Bronchial epithelial cell (primary cell): ENCODE measurements at regions not wholly inside any gene's neighbourhood (a gene's known extent, or its start where the extent isn't known, plus 50 kb on each side); places are given as distances from the start of the nearest gene placed in this dataset.
"Not testable (repeated sequence)": the region's sequence is repeated elsewhere in the genome, so short reads cannot be mapped to it uniquely, and the experiment has no call there.

ENCODE experiments used
- DNase-seq: peaks from one replicate; pipeline ENCODE4 v3.0.0-alpha.2; 2010; ENCODE audit warnings: low read depth
- FAIRE-seq: peaks from 2 replicates; lab custom pipeline; 2011; peaks lifted over from hg19 to GRCh38; lab: Jason Lieb, UNC
- H3K27me3 ChIP-seq: 2 replicates; pipeline ENCODE4 v1.5.1; 2011; ENCODE audit warnings: low read length; ENCODE audit not compliant: control insufficient read depth, insufficient read depth
- H3K36me3 ChIP-seq: 2 replicates; pipeline ENCODE4 v1.5.1; 2011; ENCODE audit warnings: low read length; ENCODE audit not compliant: control insufficient read depth, insufficient read depth
- H3K4me3 ChIP-seq: 2 replicates; pipeline ENCODE4 v1.5.1; 2011; ENCODE audit warnings: mild to moderate bottlenecking, low read depth, low read length, control low read depth
- TF ChIP-seq, protein P1 (sequence below): IDR thresholded peaks from 2 replicates; pipeline ENCODE4 v1.5.1; 2011; ENCODE audit warnings: mild to moderate bottlenecking, moderate library complexity, low read length, control low read depth, inconsistent platforms; ENCODE audit not compliant: insufficient read depth, severe bottlenecking

DNA sequence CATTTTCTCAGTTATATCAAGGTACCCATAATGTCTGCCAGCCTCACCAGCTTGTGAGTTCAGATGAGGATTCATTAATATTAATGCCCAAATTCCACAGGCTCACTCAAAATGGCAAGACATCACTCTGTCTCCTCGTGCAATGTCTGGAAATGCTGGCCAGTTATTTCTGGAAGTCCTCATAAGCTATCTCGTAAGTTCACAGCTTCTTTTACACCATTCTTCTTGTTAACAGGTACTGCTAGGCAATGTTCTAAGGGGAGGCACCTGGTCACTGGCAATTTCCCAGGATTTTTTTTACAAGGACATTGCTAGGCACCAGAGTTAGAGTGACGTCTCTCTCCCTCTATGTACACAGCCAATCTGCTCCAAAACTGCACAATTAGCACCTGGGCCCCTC, 80.2 kb upstream of the SEMA3C start:
- TF ChIP-seq, protein P1, sequence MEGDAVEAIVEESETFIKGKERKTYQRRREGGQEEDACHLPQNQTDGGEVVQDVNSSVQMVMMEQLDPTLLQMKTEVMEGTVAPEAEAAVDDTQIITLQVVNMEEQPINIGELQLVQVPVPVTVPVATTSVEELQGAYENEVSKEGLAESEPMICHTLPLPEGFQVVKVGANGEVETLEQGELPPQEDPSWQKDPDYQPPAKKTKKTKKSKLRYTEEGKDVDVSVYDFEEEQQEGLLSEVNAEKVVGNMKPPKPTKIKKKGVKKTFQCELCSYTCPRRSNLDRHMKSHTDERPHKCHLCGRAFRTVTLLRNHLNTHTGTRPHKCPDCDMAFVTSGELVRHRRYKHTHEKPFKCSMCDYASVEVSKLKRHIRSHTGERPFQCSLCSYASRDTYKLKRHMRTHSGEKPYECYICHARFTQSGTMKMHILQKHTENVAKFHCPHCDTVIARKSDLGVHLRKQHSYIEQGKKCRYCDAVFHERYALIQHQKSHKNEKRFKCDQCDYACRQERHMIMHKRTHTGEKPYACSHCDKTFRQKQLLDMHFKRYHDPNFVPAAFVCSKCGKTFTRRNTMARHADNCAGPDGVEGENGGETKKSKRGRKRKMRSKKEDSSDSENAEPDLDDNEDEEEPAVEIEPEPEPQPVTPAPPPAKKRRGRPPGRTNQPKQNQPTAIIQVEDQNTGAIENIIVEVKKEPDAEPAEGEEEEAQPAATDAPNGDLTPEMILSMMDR = no peak
- FAIRE-seq = no peak
- no peak overlapping the region for H3K4me3 ChIP-seq
- no peak for DNase-seq
- no peaks in the 10 kb centered on the region for H3K36me3 ChIP-seq
- no peaks in the 10 kb centered on the region for H3K27me3 ChIP-seq

DNA sequence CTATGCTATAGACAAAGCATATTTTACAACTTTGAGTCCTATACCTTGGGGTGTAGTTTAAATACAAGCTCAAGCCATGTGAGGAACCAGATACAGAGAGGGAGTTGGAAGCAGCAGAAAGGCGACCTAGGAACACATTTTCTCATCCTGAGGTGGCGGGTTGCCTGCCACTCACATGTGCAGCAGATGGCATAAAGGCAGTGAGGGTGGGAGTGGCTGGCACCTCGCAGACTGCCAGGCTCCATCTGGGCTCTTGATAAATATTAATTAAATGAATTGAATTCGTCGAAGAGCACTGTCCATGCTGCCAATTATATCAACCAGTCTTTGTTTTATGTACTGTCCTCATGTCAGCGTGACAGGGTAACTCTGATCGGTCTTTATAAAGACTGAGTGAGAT, 79.0 kb upstream of the SEMA3C start:
- DNase-seq (no peak), FAIRE-seq (no peak)
- no peaks in the 10 kb centered on the region for H3K36me3 ChIP-seq
- TF ChIP-seq, protein P1 = no peak
- H3K27me3 ChIP-seq = no peaks in the 10 kb centered on the region
- H3K4me3 ChIP-seq = no peak overlapping the region

DNA sequence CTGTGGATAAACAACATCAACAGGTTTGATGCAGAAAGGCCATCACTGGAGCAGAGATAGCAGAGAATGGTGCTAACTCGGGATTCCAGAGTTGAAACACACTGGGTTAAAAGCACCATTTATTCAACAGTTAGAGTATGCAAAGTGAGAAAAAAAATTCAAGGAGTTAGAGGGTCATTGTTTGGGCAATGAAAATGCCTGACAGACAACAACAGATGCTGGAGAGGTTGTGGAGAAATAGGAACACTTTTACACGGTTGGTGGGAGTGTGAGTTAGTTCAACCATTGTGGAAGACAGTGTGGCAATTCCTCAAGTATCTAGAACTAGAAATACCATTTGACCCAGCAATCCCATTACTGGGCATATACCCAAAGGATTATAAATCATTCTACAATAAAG, 77.4 kb upstream of the SEMA3C start:
- not testable (repeated sequence) for DNase-seq, FAIRE-seq, H3K27me3 ChIP-seq, H3K4me3 ChIP-seq, H3K36me3 ChIP-seq

DNA sequence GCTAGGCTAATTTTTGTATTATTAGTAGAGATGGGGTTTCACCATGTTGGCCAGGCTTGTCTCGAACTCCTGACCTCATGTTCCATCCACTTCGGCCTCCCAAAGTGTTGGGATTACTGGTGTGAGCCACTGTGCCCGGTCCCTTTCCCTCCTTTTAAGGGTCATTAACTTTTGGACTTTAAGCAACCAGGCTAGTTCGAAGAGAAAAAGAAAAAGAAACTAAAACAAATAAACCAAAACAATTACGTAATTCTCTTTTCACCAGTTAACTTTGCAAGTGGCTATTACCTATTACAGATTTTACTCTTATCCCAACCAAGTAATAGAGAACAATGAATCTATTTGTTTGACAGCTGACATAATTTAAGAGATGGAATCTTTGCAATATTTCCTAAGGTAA, 72.8 kb upstream of the SEMA3C start:
- H3K27me3 ChIP-seq = no peaks in the 10 kb centered on the region
- no peak overlapping the region for H3K4me3 ChIP-seq
- DNase-seq = no peak
- H3K36me3 ChIP-seq = no peaks in the 10 kb centered on the region
- TF ChIP-seq, protein P1 = no peak
- no peak for FAIRE-seq

DNA sequence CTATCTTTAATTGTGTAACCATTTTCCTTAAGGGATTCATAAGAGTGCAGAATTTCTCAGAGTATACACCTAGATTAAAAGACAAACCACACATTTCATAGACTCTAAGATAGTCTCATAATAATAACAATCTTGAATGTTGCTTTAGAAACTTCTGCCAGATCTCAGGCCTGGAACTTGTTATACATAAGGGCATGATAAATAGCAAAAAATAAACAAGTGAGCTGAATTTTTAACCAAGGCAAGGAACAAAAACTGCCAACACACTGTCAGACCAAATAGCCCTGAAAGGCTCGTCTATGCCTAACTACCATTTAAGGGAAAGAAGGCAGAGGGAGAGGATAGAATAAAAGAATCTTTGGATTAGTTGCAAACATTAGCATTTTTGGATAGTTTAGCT, 65.8 kb upstream of the SEMA3C start:
- FAIRE-seq = no peak
- Histone ChIP-seq H3K27me3 (no peaks in the 10 kb centered on the region), H3K4me3 (no peak overlapping the region), H3K36me3 (no peaks in the 10 kb centered on the region)
- DNase-seq = no peak
- TF ChIP-seq, protein P1 = no peak

DNA sequence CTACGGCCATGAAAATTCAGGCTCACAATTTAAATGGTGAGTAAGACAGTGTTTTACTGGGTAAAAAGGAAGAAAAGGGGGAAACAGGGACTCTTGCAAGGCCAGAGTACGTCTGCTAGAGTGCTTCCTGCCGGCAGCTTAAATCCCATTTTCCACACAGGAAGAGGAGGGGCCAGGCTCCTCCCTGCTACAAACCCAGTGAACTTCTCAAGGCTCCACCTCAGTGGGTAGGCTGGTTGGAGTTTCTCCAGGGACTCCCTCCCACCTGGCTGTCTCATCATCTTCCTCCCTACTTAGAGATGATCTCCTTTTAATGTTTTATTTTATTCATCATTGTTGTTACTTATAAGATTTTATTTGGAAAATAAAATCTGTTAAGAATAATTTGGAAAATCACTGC, 62.6 kb upstream of the SEMA3C start:
- no peak for FAIRE-seq
- Histone ChIP-seq H3K27me3 (no peaks in the 10 kb centered on the region), H3K36me3 (no peaks in the 10 kb centered on the region), H3K4me3 (no peak overlapping the region)
- no peak for DNase-seq
- TF ChIP-seq, protein P1 = no peak
